ENCODE measurements at regions not wholly inside any gene's neighbourhood (a gene's known extent, or its start where the extent isn't known, plus 50 kb on each side); places are given as distances from the start of the nearest gene placed in this dataset.

DNA sequence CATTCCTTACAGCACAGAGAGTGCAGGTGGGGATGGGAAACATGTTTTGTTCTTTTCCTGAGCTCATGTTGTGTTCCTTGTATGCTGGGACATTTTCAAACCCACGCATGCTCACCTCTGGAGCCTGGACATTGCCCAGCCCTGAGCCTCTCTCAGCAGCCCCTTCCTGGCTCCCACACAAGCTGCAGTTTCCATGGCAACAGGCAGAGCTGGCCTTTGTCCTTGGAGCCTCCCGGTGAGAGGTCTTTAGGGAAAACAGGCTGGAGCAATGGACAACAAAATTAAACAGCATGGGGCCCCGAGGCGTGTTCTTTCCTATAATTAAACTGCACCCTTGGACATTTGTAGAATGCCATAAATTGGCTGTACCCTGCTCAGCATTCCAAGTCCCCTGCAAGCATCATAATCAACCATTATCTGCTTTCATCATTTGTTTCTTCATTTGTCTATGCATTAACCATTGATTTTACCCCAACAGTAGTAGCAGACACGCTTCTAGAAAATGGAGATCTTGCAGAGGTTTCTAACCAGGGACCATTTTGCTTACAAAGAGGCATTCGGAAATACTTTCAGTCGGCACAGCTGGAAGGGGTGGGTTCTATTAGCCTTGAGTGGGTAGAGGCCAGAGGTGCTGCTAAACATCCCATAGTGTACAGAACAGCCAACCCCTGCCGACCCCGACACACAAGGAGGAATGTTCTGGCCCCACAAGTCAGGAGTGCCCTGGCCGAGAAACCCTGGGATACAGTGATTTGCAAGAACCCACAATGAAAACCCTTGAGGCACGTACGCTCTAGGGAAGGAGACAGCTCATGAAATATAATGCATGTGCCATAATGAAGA is 133.4 kb upstream of the PEG3 start:
- TF ChIP-seq POLR2A (IDR thresholded peaks at IDR 0.05; ENCODE audit: low read length) = no peak
- TF ChIP-seq GATA1 (IDR thresholded peaks at IDR 0.05; ENCODE audit: low read depth, low read length) = no peak

Data from erythroblast (primary cell).